ENCODE measurements at regions not wholly inside any gene's neighbourhood (a gene's known extent, or its start where the extent isn't known, plus 50 kb on each side); places are given as distances from the start of the nearest gene placed in this dataset.

DNA sequence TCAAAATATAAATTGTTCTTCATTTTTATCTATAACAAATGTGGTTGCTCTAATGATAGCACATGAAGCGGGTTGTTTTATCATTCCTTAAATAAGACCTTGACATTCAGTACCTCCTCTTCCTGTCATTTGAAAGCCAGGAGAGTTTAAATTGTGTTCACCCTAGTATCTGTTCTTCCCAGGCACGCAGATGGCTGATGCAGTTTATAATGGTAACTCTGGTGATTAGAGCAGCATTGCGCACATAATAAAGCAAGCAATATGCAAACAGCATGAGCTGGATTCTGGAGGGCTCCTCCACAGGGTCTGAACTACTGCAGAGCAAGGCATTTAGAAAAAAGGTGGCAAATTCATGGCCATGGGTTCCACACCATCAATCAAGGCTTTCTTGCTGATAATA is 307.8 kb downstream of the ENC1 start:
- in situ Hi-C loops (cut with HindIII; ENCODE audit: low pct_unique_long_range_greater_than_20kb, low sequenced_read_pairs) = no loop called here
- DNase-seq (ENCODE audit: low read depth, low spot score) = no peak

DNA sequence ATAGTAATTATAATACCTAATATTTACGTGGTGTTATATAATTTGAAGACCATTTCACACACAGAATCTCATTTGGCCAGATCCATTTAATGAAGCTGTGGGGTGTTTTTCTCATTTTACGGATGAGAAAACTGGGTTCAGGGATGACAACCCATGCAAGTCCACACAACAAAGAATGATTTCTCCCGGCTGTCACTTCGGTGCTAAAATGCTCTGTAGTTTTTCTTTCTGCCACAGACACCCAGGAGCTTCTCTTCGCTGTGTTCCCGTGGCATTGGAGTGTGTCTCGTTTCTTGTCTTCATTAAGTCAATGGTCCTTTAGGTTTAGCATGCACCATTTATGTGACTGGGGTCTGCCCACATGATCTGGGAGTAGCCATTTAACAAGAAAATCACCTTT is 308.5 kb downstream of the ENC1 start:
- in situ Hi-C loops (cut with HindIII; ENCODE audit: low pct_unique_long_range_greater_than_20kb, low sequenced_read_pairs) = no loop called here
- DNase-seq (ENCODE audit: low read depth, low spot score) = no peak

DNA sequence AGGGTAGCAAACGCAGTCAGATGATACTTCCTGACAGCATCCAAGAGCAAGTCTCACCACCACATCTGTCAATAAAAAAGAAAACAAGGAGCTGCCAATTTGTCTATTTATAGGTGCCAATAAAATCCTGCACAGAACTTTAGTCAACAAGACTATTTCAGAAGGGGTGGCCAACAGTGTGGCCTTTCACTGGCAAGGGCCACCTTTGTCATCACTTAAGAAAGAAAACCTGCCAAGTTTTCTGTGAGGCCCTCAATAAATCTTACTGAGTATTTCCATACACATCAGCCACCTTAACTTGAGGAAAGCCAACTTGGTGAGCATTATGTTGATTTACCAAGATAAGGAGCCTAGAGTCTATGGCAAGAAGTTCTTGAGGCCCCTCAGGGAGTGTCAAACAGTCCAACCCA is 312.3 kb downstream of the ENC1 start:
- in situ Hi-C loops (cut with HindIII; ENCODE audit: low pct_unique_long_range_greater_than_20kb, low sequenced_read_pairs) = no loop called here
- DNase-seq (ENCODE audit: low read depth, low spot score) = no peak

DNA sequence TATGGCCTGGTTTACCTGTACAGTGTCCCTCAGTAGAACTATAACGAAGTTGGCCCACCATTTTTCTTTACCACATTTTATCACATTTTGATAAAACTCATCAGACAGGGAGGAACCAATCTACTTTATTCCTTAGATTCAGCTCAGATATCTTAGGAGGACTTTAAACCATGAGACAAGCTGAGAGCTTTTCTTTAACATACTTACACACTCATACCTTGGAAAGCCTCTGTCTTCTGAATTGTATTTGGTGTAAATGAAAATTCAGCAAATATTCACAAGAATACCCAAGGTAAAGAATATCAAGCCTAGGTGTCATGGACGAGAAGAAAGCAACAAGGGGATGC is 313.2 kb downstream of the ENC1 start:
- in situ Hi-C loops (cut with HindIII; ENCODE audit: low pct_unique_long_range_greater_than_20kb, low sequenced_read_pairs) = no loop called here
- no peak for DNase-seq (ENCODE audit: low read depth, low spot score)

DNA sequence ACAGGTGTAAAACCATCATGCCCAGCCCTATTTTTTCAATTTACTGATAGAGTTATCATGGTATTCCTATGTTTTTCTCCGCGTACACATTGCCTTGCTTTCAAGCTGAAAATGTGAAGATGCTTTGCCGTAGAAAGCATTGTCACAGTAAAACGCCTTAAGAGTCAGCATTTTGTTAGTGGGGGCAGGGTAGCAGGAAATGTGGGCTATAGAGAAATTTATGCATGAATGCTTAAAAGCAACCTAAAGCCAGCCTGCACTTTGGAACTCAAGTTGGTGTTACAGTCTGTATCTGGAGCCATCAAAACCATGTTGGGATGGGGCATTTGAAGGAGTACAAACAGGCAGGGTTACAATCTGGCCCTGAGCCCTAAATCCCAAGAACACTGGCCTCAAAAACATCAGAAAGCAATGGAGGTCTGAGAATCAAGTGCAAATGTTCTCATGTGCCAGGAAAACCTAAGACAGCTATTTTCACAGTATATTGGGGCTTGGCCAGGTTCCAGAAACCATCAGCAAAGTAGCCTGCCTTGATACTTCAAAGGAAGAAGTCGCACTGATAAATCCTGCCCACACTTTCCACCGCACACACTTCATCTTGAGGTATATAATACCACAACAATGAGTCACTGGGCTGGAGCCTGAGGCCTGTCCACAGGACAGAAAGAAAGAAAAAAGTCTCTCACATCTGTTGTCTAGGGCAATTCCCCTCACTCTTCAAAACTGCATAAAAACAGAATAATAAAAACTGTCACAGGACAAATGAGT is 313.8 kb downstream of the ENC1 start:
- in situ Hi-C loops (cut with HindIII; ENCODE audit: low pct_unique_long_range_greater_than_20kb, low sequenced_read_pairs) = no loop called here
- DNase-seq (ENCODE audit: low read depth, low spot score) = no peak

DNA sequence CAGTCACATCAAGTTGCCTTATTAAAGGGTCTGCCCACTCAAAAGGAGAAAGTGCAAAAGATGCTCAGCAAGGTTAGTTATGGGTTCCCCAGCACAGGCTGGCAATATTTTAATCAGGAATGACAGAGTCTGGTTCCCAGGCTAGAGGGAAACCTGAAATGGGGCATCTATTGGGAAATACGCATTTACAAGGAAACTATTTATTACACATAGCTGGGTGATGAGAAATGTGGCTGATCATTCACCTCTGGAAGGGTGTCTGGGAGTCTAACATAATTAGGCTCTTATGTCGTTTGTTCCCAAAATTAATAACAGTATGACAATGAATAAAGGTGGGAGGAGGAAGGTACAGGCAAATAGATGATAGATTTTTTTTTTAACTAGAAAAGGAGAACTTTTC is 314.7 kb downstream of the ENC1 start:
- in situ Hi-C loops (cut with HindIII; ENCODE audit: low pct_unique_long_range_greater_than_20kb, low sequenced_read_pairs) = no loop called here
- no peak for DNase-seq (ENCODE audit: low read depth, low spot score)

DNA sequence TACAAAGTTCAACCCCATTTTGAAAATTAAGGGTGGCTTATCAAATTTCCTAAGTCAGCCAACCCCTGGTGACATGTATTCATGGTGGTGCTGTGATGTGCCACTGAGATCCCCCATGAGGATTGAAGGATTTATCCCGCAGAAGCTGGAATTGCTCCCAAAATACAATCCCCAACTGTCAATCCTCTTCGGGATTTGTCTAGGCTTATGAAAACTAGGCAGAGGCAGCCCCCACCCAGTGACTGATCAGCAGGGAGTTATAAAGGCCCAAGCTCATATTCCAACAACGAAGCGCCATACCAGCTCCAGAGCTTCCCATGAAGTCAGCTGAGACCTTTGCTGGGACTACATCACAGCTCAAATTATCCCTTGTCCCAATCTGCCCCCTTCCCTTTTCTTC is 316.0 kb downstream of the ENC1 start:
- DNase-seq (ENCODE audit: low read depth, low spot score) = no peak
- in situ Hi-C loops (cut with HindIII; ENCODE audit: low pct_unique_long_range_greater_than_20kb, low sequenced_read_pairs) = no loop called here

DNA sequence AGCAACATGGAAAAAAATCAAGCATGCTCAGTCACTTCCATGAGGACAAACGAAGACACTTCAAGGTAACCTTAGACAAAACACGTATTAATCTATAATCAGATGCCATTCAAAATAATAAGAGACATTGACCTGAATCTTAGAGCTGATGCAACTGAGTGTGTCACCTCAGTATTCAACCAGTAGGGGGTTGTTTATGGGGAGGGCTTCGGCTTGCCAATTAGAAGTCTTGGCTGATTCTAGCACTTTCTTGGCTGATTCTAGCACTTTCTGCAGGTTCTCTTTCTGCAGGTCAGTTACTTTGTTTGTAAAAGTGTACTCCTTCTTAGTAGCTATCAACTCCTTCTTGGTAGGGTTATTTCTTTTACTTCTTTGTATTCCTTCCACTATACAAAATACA is 317.6 kb downstream of the ENC1 start:
- no peak for DNase-seq (ENCODE audit: low read depth, low spot score)
- in situ Hi-C loops (cut with HindIII; ENCODE audit: low pct_unique_long_range_greater_than_20kb, low sequenced_read_pairs) = no loop called here

DNA sequence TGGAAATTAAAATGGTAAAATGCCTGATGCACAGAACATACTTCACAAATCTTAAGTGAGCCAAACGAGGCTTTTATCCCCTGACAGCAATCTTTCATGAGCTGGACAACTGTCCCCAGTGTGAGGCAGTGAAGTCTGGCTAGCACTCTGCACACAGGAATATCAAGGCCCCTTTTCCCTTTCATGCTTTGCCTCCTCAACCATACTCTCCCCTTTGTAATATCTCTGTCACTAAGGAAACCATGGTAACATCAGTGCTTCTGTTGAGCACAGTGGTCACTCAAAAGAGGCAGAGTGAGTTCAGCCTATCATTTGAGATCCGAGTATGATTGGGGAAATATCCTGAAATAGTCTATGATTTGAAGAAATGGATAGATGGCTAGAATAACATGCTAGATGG is 318.3 kb downstream of the ENC1 start:
- DNase-seq (ENCODE audit: low read depth, low spot score) = no peak
- in situ Hi-C loops (cut with HindIII; ENCODE audit: low pct_unique_long_range_greater_than_20kb, low sequenced_read_pairs) = no loop called here

DNA sequence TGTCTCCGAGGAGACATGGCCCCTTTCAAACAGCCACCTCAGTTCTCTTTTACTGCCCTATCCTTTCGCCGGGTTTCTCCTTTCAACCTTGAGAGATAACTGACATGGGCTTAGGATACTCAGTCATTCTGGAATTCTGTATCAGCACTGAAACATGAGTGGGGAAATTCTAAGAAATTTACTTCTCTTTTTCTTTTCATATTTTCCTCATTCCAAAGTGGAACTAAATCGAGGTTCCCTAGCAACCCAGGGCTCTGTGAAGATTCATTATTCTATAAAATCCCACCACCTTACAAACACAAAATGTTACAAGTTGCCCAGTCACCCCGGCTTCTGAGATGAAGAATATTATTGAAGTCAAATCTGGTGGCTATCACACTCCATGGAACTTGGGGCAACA is 319.2 kb downstream of the ENC1 start:
- no peak for DNase-seq (ENCODE audit: low read depth, low spot score)
- in situ Hi-C loops (cut with HindIII; ENCODE audit: low pct_unique_long_range_greater_than_20kb, low sequenced_read_pairs) = no loop called here

DNA sequence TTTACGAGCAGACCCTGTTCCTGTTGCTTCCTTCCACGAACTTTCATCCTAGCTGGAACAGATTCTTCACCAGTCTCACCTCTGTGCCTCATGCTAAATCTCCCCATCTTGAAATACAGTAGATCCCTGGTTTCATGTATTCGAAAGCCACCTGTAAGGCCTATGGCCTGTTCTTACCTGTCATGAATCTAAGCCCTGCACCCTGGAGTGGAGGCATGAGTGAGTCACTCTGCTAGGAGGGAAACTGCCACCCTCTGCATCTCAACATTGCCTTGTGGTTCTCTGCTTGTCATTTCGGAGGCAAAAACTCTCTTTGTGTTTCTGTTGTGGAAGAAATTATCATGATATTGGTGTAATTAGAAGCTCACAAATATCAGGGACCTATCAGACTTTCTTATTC is 320.0 kb downstream of the ENC1 start:
- in situ Hi-C loops (cut with HindIII; ENCODE audit: low pct_unique_long_range_greater_than_20kb, low sequenced_read_pairs) = no loop called here
- no peak for DNase-seq (ENCODE audit: low read depth, low spot score)

DNA sequence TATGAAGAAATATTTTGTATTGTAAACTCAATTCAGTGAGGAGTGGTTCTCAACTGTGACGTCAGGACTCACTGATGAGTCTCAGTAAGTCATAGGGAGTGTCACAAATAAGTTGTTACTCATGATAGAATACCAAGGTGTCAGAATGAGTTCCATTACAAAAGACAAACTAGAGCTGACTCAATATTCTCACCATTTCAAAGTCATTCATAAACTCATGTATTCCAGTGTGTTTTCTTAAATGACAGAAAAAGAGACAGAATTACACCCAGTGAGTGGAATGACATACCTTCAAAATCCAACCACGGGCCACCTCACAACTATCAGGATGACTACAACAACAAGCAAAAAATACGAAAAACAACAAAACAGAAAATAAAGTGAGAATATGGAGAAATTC is 321.5 kb downstream of the ENC1 start:
- in situ Hi-C loops (cut with HindIII; ENCODE audit: low pct_unique_long_range_greater_than_20kb, low sequenced_read_pairs) = no loop called here
- DNase-seq (ENCODE audit: low read depth, low spot score) = no peak

DNA sequence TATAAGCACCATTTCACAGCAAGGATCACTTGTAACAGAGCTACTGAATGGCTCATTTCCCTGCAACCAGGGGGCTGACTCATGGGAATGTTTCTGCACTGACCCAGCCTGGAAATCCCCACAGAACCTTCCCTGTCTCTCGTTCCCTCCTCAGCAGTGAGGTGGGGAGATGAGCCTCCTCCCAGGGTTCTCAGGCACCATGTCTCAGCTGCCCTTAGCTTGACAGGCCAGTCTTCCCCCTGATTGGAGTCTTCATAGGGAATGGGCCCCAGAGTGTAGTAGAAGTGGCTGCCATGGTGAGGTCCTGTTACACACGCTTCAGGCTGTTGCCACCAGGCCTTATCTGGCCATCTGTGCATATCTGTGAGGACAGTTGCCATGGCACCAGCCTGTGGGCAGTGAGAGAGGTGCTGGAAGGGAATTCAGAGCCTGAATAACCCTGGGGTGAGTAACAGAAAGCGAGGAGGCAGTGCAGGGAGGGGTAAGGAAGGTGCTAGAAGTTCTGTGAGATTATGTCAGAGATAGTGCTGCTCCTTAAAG is 324.4 kb downstream of the ENC1 start:
- in situ Hi-C loops (cut with HindIII; ENCODE audit: low pct_unique_long_range_greater_than_20kb, low sequenced_read_pairs) = no loop called here
- DNase-seq (ENCODE audit: low read depth, low spot score) = no peak

DNA sequence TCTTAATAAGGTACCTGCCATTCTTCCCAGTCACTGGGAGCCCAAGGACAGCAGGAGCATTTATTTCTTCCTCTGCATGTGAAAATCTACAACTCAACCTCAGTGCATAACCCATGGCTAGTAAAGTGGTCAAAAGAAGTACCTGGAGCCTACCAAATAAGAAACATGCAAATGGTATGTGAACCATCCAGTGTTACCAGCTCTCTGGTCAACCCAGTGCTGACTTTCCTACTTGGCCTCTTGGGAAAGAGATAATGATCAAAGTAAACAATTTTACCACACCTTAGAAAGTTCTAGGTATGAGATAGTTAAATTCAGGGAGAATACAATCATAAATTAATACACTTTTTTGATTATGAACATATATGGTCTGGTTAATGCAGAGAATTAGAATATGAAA is 325.6 kb downstream of the ENC1 start:
- in situ Hi-C loops (cut with HindIII; ENCODE audit: low pct_unique_long_range_greater_than_20kb, low sequenced_read_pairs) = no loop called here
- DNase-seq (ENCODE audit: low read depth, low spot score) = no peak

DNA sequence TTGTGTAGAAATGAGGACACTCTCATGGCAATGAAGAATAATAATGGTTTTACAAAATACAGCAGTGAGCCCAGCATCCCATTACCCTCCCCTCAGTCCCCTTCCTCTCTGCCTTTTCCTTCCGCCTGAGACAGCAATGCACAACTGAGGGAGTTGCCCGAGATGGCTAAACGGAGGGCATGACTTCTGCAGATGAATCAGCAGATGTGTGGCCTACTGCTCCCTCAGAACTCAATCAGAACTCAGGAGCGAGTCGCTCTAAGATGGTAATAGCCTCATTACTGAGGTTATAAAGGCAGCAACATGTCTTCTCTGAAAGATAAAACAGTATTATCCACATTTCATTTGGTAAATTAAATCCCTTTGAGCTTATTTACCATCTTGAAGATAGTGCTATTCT is 326.6 kb downstream of the ENC1 start:
- no peak for DNase-seq (ENCODE audit: low read depth, low spot score)
- in situ Hi-C loops (cut with HindIII; ENCODE audit: low pct_unique_long_range_greater_than_20kb, low sequenced_read_pairs) = no loop called here

DNA sequence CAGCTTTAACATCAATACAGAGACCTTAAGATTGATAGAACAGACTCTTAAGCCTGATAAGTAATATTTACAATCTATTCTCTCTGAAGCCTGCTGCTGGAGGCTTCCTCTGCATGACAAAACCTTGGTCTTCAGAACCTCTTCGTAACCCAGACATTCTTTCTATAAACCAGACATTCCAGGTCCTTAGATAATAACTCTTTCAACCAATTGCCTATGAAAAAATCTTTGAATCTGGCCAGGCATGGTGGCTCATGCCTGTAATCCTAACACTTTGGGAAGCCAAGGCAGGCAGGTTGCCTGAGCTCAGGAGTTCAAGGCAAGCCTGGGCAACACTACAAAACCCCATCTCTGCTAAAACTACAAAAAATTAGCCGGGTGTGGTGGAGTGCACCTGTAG is 327.8 kb downstream of the ENC1 start:
- in situ Hi-C loops (cut with HindIII; ENCODE audit: low pct_unique_long_range_greater_than_20kb, low sequenced_read_pairs) = no loop called here
- DNase-seq (ENCODE audit: low read depth, low spot score) = no peak

DNA sequence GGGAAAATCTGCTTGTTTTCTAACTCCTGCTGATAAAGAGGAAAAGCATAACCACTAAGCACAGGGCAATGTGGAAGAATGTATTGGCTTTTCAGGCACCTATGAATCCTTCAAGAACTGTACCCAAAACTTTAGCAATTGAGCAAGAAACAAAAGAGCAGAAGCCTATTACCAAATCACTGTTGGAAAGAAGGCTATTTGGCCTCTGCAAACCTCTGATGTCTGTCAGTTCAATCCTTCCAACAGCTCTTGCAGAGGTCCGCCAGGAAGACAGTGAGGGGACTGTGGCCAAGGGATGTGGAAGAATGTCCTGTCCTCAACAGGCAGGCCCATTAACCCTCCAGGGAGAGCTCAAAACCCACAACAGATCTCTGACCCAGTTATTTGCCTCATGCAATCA is 328.6 kb downstream of the ENC1 start:
- in situ Hi-C loops (cut with HindIII; ENCODE audit: low pct_unique_long_range_greater_than_20kb, low sequenced_read_pairs) = no loop called here
- no peak for DNase-seq (ENCODE audit: low read depth, low spot score)

DNA sequence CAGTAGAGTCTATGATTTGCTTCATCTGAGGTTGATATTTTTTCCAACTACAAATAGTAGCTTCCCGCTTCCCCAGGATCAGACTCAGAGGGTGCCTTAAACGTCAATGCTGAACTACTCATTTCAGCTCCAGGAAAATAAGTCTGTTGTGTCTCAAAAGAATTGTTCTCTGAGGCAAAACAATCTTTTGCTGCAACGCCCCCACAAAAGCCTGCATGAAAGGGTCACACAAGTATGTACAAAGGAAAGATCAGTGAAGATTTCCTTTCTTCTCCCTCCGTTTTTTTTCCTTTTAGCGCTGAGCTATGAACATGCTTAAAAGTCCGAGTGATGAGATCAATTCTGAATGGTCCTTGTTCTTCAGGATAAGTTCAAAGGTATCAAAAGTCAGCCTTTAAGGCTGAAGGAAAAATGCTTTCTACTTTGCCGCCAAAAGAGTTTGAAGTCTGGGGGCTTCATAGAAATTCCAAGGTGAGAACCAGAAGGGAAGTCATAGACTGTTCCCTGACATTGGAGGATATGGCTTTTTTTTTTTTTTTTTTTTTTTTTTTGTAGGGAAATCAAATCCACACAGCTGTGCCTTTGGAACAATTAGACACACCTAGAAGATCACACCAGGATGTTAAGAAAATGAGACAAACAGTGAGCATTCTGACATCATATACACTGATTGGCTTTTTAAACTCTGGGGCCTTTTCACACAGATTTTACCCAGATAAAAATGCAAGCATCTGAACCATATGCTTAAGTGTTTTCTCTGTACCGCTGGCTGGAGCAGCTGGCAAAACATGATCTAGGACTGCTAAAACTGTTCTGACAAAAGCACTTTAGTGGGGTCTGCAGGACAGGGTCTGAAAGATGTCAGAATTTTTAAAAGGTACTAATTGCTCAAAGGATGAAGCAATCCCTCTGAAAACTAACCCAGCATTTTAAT is 329.3 kb downstream of the ENC1 start:
- in situ Hi-C loops (cut with HindIII; ENCODE audit: low pct_unique_long_range_greater_than_20kb, low sequenced_read_pairs) = no loop called here
- DNase-seq (ENCODE audit: low read depth, low spot score) = no peak

DNA sequence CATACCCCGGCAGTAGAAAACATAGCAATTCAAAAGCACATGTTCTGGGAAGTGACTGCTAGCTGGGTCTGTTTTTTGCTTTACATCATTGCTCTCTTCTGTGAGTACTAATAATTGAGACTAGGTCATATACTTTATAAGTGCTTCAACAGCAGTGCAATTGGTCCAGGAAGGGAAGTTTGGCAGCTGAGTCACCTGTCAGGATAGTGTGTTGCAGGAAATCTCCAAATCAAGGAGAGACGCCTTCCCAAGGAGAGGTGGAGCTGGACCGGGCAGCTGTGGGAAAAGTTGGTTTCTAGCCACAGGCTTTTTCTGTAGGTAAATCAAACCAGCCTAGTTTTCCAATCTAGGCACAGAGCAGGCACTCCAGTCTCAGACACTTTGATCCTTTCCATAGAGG is 330.1 kb downstream of the ENC1 start:
- in situ Hi-C loops (cut with HindIII; ENCODE audit: low pct_unique_long_range_greater_than_20kb, low sequenced_read_pairs) = no loop called here
- no peak for DNase-seq (ENCODE audit: low read depth, low spot score)
